GM12864 (cell line): ENCODE measurements at regions not wholly inside any gene's neighbourhood (a gene's known extent, or its start where the extent isn't known, plus 50 kb on each side); places are given as distances from the start of the nearest gene placed in this dataset.

Experiments
- DNase-seq: peaks from one replicate; pipeline ENCODE4 v3.0.0-alpha.2; 2011; ENCODE audit warnings: low read depth
- H3K4me3 ChIP-seq: 2 replicates; pipeline ENCODE4 v1.5.1; 2011; ENCODE audit warnings: mild to moderate bottlenecking, low read depth, low read length, control low read depth
- TF ChIP-seq, protein P1 (sequence below): IDR thresholded peaks from 2 replicates; pipeline ENCODE4 v1.5.1; 2011; ENCODE audit warnings: low read depth, mild to moderate bottlenecking, moderate library complexity, low read length, control low read depth, inconsistent platforms; ENCODE audit errors: missing control alignments

DNA sequence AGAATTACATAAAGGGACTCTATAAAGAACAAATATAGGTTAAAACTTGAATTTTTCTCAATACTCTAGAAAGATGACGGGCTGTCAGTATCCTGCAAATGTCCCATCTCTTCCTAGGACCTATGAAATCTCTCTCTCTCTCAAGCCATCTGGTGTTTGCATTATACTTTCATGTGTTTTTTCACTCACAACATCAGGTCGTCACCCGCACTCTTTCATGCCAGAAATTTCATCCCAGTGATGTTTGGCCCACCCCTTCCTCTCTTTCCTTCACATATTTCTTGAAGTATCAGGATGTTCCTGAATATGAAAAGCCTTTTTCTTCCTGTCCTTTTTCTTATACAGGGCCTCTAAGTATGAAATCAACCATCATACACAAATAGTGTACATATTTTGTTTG, 63.3 kb upstream of the GAS1 start:
- H3K4me3 ChIP-seq, result no peak overlapping the region
- TF ChIP-seq, protein P1, sequence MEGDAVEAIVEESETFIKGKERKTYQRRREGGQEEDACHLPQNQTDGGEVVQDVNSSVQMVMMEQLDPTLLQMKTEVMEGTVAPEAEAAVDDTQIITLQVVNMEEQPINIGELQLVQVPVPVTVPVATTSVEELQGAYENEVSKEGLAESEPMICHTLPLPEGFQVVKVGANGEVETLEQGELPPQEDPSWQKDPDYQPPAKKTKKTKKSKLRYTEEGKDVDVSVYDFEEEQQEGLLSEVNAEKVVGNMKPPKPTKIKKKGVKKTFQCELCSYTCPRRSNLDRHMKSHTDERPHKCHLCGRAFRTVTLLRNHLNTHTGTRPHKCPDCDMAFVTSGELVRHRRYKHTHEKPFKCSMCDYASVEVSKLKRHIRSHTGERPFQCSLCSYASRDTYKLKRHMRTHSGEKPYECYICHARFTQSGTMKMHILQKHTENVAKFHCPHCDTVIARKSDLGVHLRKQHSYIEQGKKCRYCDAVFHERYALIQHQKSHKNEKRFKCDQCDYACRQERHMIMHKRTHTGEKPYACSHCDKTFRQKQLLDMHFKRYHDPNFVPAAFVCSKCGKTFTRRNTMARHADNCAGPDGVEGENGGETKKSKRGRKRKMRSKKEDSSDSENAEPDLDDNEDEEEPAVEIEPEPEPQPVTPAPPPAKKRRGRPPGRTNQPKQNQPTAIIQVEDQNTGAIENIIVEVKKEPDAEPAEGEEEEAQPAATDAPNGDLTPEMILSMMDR, result no peak
- no peak for DNase-seq

GRCh38 chr9:87011551-87011950, 64.2 kb upstream of the GAS1 start:
- no peak for DNase-seq
- TF ChIP-seq, protein P1, result no peak
- no peak overlapping the region for H3K4me3 ChIP-seq

DNA sequence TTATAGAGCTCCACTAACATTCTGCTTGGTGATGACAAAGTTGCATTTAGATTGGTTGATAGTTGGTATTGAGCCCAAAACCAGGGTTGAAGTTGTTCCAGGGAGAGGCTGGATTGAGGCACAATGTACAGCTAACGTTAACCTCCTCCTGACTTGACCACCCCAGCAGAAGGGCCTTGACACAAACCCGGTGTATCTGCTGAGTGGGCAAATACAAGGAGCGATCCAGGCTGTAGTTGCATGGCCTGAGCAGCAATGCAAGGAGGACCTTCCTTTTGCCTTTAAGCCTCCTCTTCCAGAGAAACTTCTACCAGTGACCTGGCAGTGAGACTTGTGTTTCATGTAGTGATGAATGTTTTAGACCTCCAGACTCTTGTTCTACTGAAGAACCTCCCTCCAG, 66.2 kb upstream of the GAS1 start:
- H3K4me3 ChIP-seq, result no peak overlapping the region
- DNase-seq, result no peak
- TF ChIP-seq, protein P1, result no peak

DNA sequence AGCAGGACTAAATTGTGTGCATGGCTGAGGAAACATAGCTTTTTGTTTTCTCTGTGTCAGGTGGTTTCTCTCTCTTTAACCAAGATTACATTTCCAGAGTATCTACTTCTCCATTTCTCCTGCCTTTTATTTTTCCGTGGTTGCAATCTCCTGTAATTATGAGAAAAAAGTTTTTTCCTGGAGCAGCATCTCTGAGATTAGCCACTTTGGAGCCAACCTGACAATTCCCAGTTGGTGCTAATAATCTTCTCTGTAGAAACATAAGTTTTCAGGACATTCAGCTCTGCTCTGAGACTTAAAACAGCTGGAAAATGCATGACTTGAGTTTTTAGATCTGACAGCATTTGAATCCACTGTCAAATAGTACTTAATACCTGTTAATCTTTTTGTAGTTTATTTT, 67.1 kb upstream of the GAS1 start:
- TF ChIP-seq, protein P1, result no peak
- H3K4me3 ChIP-seq, result no peak overlapping the region
- DNase-seq, result no peak

GRCh38 chr9:87016681-87017080, 69.4 kb upstream of the GAS1 start:
- TF ChIP-seq, protein P1, result no peak
- H3K4me3 ChIP-seq, result no peak overlapping the region
- no peak for DNase-seq

GRCh38 chr9:87020169-87020950, 73.1 kb upstream of the GAS1 start:
- H3K4me3 ChIP-seq, result no peak overlapping the region
- TF ChIP-seq, protein P1, result no peak
- no peak for DNase-seq

GRCh38 chr9:87022178-87022577, 74.9 kb upstream of the GAS1 start:
- TF ChIP-seq, protein P1, result no peak
- H3K4me3 ChIP-seq, result no peak overlapping the region
- no peak for DNase-seq
